ENCODE measurements at regions not wholly inside any gene's neighbourhood (a gene's known extent, or its start where the extent isn't known, plus 50 kb on each side); places are given as distances from the start of the nearest gene placed in this dataset.
A peak's percentile ranks its signal among the peaks of the same experiment; 100 is the strongest.
"Not testable (repeated sequence)": the region's sequence is repeated elsewhere in the genome, so short reads cannot be mapped to it uniquely, and the experiment has no call there.

GRCh38 chr2:238599549-238600505 lies 173.1 kb downstream of the ASB1 start:
- no peak for DNase-seq (ENCODE audit: low read depth, low spot score)

DNA sequence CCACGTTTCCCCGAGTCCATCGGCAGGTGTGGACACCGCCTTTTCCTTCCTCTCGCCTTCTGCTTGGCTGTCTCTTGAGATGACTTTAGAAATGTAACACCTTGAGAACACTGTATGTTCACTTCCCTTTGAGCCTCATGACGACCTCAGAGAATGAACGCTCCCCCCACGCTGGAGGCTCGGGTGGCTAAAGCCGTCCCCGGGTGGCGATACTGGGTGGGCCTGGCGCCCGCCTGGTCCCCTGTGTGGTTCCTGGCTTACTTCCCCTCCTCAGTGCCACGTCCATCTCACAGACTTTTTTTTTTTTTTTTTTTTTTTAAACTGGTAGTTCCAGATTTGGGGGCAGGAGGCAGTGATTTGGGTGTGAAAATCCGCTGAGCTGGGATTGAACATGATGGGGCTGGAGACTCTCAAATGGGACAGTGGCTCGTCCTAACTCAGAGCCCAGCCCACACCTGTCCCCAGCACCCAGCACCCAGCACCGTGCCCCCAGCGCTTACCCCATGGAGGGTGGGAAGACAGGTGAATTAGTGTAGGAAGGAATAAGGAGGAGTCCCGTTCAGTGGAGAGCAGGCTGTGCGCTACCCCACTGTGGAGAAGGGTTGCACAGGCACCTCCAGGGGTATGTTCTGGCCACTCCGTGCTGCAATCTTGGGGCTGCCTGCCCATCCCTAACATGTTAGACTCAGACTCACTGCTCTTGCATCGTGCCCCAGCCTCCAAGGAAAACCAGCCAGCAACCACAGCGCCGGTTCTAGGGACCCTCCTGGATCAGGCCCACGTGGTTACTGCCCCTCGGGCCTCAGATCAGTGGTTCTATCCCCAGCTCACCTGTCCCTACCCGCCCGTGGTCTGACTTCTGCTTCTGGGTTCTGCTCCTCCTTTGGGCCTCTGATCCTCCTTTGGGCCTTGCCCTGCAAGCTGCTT lies 174.0 kb downstream of the ASB1 start:
- no peak for DNase-seq (ENCODE audit: low read depth, low spot score)

DNA sequence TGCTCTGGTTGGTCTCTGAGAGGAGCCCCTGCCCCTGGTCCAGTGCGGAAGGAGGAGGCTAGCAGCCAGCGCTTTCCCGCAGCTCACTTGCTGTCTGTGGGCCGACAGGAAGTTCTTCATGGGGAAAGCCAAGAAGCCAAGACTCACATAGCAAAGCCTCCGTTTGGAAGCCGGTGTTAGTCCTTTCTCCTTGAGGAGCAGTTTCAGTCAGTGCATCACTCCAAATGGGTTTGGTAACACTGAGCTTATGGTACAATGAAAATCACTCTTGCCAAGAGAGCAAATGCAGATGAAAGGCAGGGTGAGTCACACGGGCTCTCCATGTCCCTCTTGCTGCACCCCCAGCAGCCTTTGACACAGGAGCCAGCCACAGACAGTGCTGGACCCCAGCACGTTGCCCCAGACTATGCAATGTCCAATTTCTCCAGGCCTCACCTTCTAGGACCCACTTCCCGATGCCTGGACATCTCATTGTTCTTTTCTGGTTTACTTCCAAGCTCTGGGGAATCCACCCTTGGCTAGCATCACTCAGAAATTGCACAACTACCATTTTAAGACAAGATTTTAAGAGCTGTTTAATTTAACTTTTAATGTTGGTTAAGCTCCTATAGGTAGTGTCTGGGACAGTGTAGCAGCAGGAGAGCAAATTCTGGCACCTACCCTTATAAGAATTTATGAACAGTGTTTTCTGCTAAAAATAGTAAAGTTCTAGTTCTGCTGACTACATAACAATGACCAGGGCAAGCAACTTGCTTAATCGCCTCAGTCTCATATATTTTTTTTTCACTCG lies 174.9 kb downstream of the ASB1 start:
- DNase-seq (ENCODE audit: low read depth, low spot score), result peak; percentile 47

- peak; percentile 22 for DNase-seq (ENCODE audit: low read depth, low spot score)
Observed at GRCh38 chr2:238602223-238602960, 175.7 kb downstream of the ASB1 start.

DNA sequence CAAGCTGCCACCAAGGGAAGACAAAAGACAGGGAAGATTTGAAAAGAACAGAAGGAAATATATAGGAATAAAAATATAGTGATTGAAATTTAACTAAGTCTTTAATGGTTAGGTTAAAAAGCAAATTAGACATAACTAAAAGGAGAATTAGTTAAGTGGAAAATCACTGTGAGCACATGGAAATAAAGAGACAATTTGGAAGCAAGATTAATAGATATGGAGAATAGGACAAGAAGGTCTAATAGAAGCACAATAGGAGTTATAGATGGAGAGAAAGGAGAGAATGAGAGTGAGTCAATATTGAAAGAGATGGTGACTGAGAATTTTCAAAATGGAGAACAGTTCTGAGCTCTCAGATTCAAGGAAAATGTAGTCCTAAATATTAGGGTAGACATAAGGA lies 176.9 kb downstream of the ASB1 start:
- no peak for DNase-seq (ENCODE audit: low read depth, low spot score)

DNA sequence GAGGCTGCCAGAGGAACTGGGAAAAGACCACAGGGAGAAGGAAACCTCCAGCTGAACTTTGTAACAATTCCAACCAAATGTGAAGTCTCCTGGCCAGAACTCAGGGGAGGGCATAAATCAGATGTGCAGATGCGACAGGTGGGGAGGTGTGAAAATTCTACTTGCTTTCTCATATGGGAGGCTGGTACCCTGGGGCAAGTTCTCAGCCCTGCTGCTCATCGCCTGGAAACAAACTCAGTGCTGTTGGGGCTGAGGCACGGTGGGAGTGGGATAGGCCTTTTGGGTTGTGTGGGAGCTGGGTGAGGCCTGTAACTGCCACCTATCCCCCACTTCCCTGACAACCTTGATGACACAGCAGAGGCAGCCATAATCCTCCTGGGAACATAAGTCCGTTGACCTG lies 179.6 kb downstream of the ASB1 start:
- no peak for DNase-seq (ENCODE audit: low read depth, low spot score)

GRCh38 chr2:238613610-238614009 lies 186.9 kb downstream of the ASB1 start:
- DNase-seq (ENCODE audit: low read depth, low spot score), result no peak

- DNase-seq (ENCODE audit: low read depth, low spot score), result no peak
Observed at GRCh38 chr2:238614376-238614775, 187.6 kb downstream of the ASB1 start.

DNA sequence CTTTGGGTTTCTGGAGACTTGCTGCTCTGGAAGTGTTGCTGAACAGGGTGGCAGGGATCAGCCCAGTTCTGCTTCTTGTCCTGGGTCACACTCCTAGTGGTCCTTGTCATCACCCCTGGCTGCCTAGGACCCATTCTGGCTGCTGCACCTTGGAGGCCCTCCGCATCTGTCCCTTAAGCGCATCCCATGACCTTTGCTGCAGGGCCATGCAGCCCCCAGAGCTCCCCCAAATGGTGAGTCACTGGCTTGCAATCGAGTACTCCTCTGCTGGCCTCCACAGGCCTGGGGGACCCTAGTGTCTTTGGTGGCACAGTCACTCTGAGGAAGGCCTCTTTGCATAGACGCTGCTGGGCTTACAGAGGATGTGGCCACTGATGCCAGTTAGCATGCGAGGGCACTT lies 188.5 kb downstream of the ASB1 start:
- DNase-seq (ENCODE audit: low read depth, low spot score), result no peak

GRCh38 chr2:238616681-238617080 lies 190.0 kb downstream of the ASB1 start:
- no peak for DNase-seq (ENCODE audit: low read depth, low spot score)

- not testable (repeated sequence) for DNase-seq (ENCODE audit: low read depth, low spot score)
Observed at GRCh38 chr2:238618494-238619283, 192.0 kb downstream of the ASB1 start.

DNA sequence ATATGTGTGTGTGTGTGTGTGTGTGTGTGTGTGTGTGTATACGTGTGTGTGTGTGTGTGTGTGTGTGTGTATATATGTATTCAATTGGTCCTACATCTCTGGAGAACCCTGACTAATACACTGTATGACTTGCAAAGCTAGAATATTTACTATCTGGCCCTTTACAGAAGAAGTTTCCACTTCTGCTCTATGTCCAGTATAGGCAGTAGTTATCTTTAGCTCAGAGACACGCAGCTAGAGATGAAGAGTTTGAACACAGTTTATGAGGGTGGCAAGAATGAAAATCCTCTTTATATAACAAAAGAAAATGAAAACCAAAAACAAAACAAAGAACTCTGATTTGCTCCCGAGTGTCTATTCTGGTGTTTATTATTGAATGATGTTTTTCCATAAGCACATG lies 201.2 kb downstream of the ASB1 start:
- no peak for DNase-seq (ENCODE audit: low read depth, low spot score)

GRCh38 chr2:238629064-238629463 lies 202.3 kb downstream of the ASB1 start:
- DNase-seq (ENCODE audit: low read depth, low spot score), result no peak

DNA sequence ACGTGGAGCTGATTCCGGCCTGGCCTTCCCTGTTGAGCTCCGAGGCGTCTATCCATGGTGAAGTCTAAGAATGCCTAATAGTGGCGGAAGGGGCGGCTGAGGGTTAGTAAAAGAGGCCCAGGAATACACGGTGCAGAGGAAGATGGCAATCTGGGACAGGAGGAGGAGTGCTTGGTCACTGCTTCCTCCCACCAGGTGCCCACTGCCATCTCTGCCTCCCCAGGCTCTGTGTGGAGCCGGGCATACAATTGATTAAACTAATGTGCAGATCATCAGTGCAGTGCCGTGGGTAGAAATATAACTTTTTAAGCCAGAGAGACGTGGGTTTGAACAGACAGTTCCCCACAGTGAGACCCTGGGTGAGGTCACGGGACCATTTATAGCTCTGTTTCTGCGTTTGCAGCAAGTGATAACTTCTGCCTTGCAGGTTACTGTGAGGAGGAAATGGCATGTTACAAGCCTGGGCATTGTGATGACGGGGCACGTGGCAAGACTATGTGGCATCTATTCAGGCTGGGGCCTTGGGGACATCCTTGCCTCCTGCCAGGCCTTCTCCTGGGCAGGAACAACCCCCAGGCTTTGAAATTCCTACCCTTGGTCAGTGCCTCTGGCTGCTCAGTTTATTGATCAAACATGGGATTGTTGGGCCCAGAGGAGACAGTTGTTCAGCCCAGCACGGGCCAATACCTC lies 204.9 kb downstream of the ASB1 start:
- DNase-seq (ENCODE audit: low read depth, low spot score), result no peak

DNA sequence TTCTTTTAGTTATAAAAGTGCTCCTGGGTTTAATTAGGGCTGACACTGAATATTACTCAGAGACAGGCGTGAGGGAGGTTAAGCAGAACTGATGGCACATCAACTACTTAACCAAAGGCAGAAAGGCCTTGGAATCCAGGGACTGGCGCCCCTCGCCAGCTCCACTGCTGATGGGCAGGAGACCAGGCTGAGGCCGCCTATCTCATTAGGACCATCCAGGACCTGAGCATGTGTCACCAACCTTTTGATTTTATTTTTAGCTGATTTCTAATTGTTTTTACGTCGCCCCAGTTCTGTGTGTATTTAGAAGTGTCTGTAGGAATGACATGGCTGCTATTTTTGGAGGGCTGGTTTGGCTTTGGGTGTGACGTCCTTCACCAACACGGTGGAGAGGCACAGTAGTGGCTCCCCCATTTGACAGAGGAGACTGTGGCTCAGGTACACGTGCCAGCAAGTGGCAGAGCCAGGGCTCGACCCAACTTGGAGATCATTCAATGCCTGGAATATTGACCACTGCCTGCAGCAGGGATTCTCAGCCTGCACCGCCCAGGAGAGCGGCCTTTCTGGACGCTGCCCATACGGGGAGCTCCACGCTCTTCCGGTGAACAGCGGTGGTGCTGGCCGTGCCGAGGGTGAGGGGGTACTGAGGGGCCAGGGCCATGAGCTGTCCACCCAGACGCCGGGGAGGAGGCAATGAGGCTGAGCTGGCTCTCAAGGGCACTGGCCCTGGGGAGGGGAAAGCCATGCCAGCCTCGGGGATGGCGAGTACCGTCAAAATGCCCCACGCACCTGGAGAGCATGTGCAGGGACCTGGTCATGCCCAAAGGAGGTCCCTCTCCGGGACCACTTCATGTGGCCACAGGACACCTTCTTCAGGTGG lies 205.7 kb downstream of the ASB1 start:
- DNase-seq (ENCODE audit: low read depth, low spot score), result no peak

- no peak for DNase-seq (ENCODE audit: low read depth, low spot score)
Observed at GRCh38 chr2:238633426-238634328, 206.9 kb downstream of the ASB1 start.

- DNase-seq (ENCODE audit: low read depth, low spot score), result no peak
Observed at GRCh38 chr2:238634701-238635357, 208.1 kb downstream of the ASB1 start.
